ENCODE measurements at regions not wholly inside any gene's neighbourhood (a gene's known extent, or its start where the extent isn't known, plus 50 kb on each side); places are given as distances from the start of the nearest gene placed in this dataset.
"Not testable (repeated sequence)": the region's sequence is repeated elsewhere in the genome, so short reads cannot be mapped to it uniquely, and the experiment has no call there.

GRCh38 chr3:73150369-73151130, 89.1 kb downstream of the EBLN2 start:
- no peak for DNase-seq (ENCODE audit: low read depth)
- no peak for TF ChIP-seq CTCF (conservative IDR thresholded peaks at IDR 0.05; ENCODE audit: low read length)
- no peak overlapping the region for H3K4me3 ChIP-seq (ENCODE audit: low read length)

- H3K4me3 ChIP-seq (ENCODE audit: low read length); DNase-seq (ENCODE audit: low read depth): not testable (repeated sequence)
Measured at GRCh38 chr3:73152571-73152970, 91.1 kb downstream of the EBLN2 start.

- H3K4me3 ChIP-seq (ENCODE audit: low read length); DNase-seq (ENCODE audit: low read depth): not testable (repeated sequence)
Measured at GRCh38 chr3:73153057-73153456, 91.6 kb downstream of the EBLN2 start.

- H3K4me3 ChIP-seq (ENCODE audit: low read length); DNase-seq (ENCODE audit: low read depth): not testable (repeated sequence)
Measured at GRCh38 chr3:73154261-73154660, 92.8 kb downstream of the EBLN2 start.

- not testable (repeated sequence) for H3K4me3 ChIP-seq (ENCODE audit: low read length); DNase-seq (ENCODE audit: low read depth)
Measured at GRCh38 chr3:73155441-73155840, 94.0 kb downstream of the EBLN2 start.

GRCh38 chr3:73164622-73165021, 103.2 kb downstream of the EBLN2 start:
- no peak for TF ChIP-seq CTCF (conservative IDR thresholded peaks at IDR 0.05; ENCODE audit: low read length)
- no peak overlapping the region for H3K4me3 ChIP-seq (ENCODE audit: low read length)
- no peak for DNase-seq (ENCODE audit: low read depth)

- no peak overlapping the region for H3K4me3 ChIP-seq (ENCODE audit: low read length)
- no peak for DNase-seq (ENCODE audit: low read depth)
- TF ChIP-seq CTCF (conservative IDR thresholded peaks at IDR 0.05; ENCODE audit: low read length) = no peak
Measured at GRCh38 chr3:73175698-73176097, 114.2 kb downstream of the EBLN2 start.

GRCh38 chr3:73176941-73177340, 115.5 kb downstream of the EBLN2 start:
- TF ChIP-seq CTCF (conservative IDR thresholded peaks at IDR 0.05; ENCODE audit: low read length) = no peak
- H3K4me3 ChIP-seq (ENCODE audit: low read length) = no peak overlapping the region
- no peak for DNase-seq (ENCODE audit: low read depth)

- no peak for DNase-seq (ENCODE audit: low read depth)
- H3K4me3 ChIP-seq (ENCODE audit: low read length) = no peak overlapping the region
- TF ChIP-seq CTCF (conservative IDR thresholded peaks at IDR 0.05; ENCODE audit: low read length) = no peak
Measured at GRCh38 chr3:73177827-73178226, 116.4 kb downstream of the EBLN2 start.

Measured in AG10803 (cell line).